GM12878 (cell line): ENCODE measurements at regions not wholly inside any gene's neighbourhood (a gene's known extent, or its start where the extent isn't known, plus 50 kb on each side); places are given as distances from the start of the nearest gene placed in this dataset.

ENCODE experiments used
- ATAC-seq: fragments of 200-7000 bp; cut with Tn5 transposase; 3 replicates; pipeline ENCODE4 v1.9.1; 2020; ENCODE audit warnings: mild to moderate bottlenecking, moderate library complexity
- BruUV-seq: library from RNA; stranded (reverse); fragments of 400-500 nt; replicated peaks from 2 replicates; lab custom pipeline; 2021; lab: Mats Ljungman, UMichigan
- CTCF ChIA-PET: fragments of 300-600 bp; sonication (Branson Sonifier 250); formaldehyde crosslinking; extraction: SDS; loops from one replicate; lab custom pipeline; 2021; ENCODE audit warnings: inconsistent platforms; lab: Yijun Ruan, JAX
- POLR2A ChIA-PET: fragments of 350-600 bp; formaldehyde crosslinking; extraction: SDS; loops from one replicate; lab custom pipeline; 2021; ENCODE audit warnings: inconsistent platforms; lab: Charles Lee
- RAD21 ChIA-PET: fragments of 300-600 bp; sonication (Branson Sonifier 250); formaldehyde crosslinking; loops from one replicate; lab custom pipeline; 2023; ENCODE audit warnings: antibody characterized with exemption; ENCODE audit not compliant: unreplicated experiment; lab: Charles Lee
- SMC1A ChIA-PET: fragments of 300-600 bp; sonication (Branson Sonifier 250); formaldehyde crosslinking; loops from one replicate; lab custom pipeline; 2023; ENCODE audit not compliant: unreplicated experiment, uncharacterized antibody; lab: Charles Lee
- DNase-seq: peaks from one replicate; pipeline ENCODE4 v3.0.0-alpha.2; 2011; ENCODE audit warnings: low read depth, low spot score
- FAIRE-seq: peaks from 3 replicates; lab custom pipeline; 2011; peaks lifted over from hg19 to GRCh38; lab: Jason Lieb, UNC
- H2AFZ ChIP-seq: 2 replicates; pipeline ENCODE4 v1.6.0; 2011; ENCODE audit warnings: low read depth, low read length, control low read depth; ENCODE audit not compliant: control insufficient read depth
- H3K27ac ChIP-seq: 2 replicates; pipeline ENCODE4 v1.5.1; 2011; ENCODE audit warnings: control low read depth; ENCODE audit not compliant: control insufficient read depth, insufficient read depth
- H3K27me3 ChIP-seq, 2 experiments: replicated peaks in 1 of 2; 2 replicates each; pipeline versions ENCODE4 v1.6.0 to v1.6.1; 2011; ENCODE audit warnings: low read length in 1 of 2; ENCODE audit not compliant: control insufficient read depth in 2 of 2, insufficient read depth in 2 of 2
- H3K36me3 ChIP-seq, 2 experiments: 2 replicates each; pipeline ENCODE4 v1.5.1; 2011; ENCODE audit warnings: low read length in 1 of 2; ENCODE audit not compliant: control insufficient read depth in 2 of 2, insufficient read depth in 2 of 2
- H3K4me1 ChIP-seq: 2 replicates; pipeline ENCODE4 v1.6.1; 2011; ENCODE audit warnings: mild to moderate bottlenecking, low read length, moderate library complexity, mixed read lengths; ENCODE audit not compliant: control insufficient read depth, insufficient read depth
- H3K4me2 ChIP-seq: 2 replicates; pipeline ENCODE4 v1.6.0; 2011; ENCODE audit warnings: control low read depth; ENCODE audit not compliant: control insufficient read depth, insufficient read depth
- H3K4me3 ChIP-seq: fragments of 200-600 bp; sonication (generic); 2 replicates; pipeline ENCODE4 v1.5.1; 2016
- H3K79me2 ChIP-seq: 2 replicates; pipeline ENCODE4 v1.6.0; 2011; ENCODE audit warnings: low read length; ENCODE audit not compliant: control insufficient read depth, insufficient read depth
- H3K9ac ChIP-seq: 2 replicates; pipeline ENCODE4 v1.8.0; 2011; ENCODE audit warnings: low read length, control low read depth, mixed read lengths; ENCODE audit not compliant: control insufficient read depth, insufficient read depth
- H3K9me3 ChIP-seq: replicated peaks from 3 replicates; pipeline ENCODE4 v1.5.1; 2011; ENCODE audit warnings: mild to moderate bottlenecking, low read length; ENCODE audit not compliant: control insufficient read depth, insufficient read depth
- H4K20me1 ChIP-seq: 2 replicates; pipeline ENCODE4 v1.6.0; 2011; ENCODE audit not compliant: control insufficient read depth, insufficient read depth
- BCL11A ChIP-seq: IDR thresholded peaks from 2 replicates; pipeline ENCODE4 v1.6.1; 2011; ENCODE audit warnings: low read depth, low read length
- BMI1 ChIP-seq: fragments of 450-650 bp; IDR thresholded peaks from 2 replicates; pipeline ENCODE4 v1.6.1; 2016; ENCODE audit warnings: mild to moderate bottlenecking, moderate library complexity, borderline replicate concordance
- BRCA1 ChIP-seq: IDR thresholded peaks from 2 replicates; pipeline ENCODE4 v1.6.1; 2011; ENCODE audit warnings: low read depth, low read length, improper control_type of control experiment
- CBX3 ChIP-seq: fragments of 200-600 bp; sonication (generic); IDR thresholded peaks from 2 replicates; pipeline ENCODE4 v1.6.1; 2016; ENCODE audit warnings: low read depth, borderline replicate concordance
- CBX5 ChIP-seq: sonication (generic); IDR thresholded peaks from 2 replicates; pipeline ENCODE4 v1.6.1; 2016; ENCODE audit warnings: low read depth, moderate library complexity, mild to moderate bottlenecking, inconsistent platforms
- CREB1 ChIP-seq: IDR thresholded peaks from 2 replicates; pipeline ENCODE4 v1.6.1; 2012; ENCODE audit warnings: low read depth, mild to moderate bottlenecking, inconsistent platforms
- CREM ChIP-seq: IDR thresholded peaks from 2 replicates; pipeline ENCODE4 v1.6.1; 2014; ENCODE audit warnings: antibody characterized with exemption, low read depth
- LARP7 ChIP-seq: fragments of 450-650 bp; IDR thresholded peaks from 2 replicates; pipeline ENCODE4 v1.6.1; 2017; ENCODE audit warnings: mild to moderate bottlenecking
- MEF2A ChIP-seq: IDR thresholded peaks from 2 replicates; pipeline ENCODE4 v1.6.1; 2011; ENCODE audit warnings: low read depth, mild to moderate bottlenecking, low read length, moderate library complexity; ENCODE audit not compliant: insufficient read depth
- MLLT1 ChIP-seq: fragments of 450-650 bp; IDR thresholded peaks from 2 replicates; pipeline ENCODE4 v1.6.1; 2016; ENCODE audit warnings: mild to moderate bottlenecking
- NR2C1 ChIP-seq: fragments of 450-650 bp; IDR thresholded peaks from 2 replicates; pipeline ENCODE4 v1.6.1; 2017; ENCODE audit warnings: antibody characterized with exemption, mild to moderate bottlenecking, moderate library complexity
- POLR2A ChIP-seq: IDR thresholded peaks from 2 replicates; pipeline ENCODE4 v1.6.1; 2011; ENCODE audit warnings: low read depth, mild to moderate bottlenecking, low read length
- SMC3 ChIP-seq: IDR thresholded peaks from 2 replicates; pipeline ENCODE4 v1.6.1; 2011; ENCODE audit warnings: low read length, improper control_type of control experiment, borderline replicate concordance
- TARDBP ChIP-seq: IDR thresholded peaks from 2 replicates; pipeline ENCODE4 v1.6.1; 2016; ENCODE audit warnings: borderline replicate concordance
- TBL1XR1 ChIP-seq: IDR thresholded peaks from 2 replicates; pipeline ENCODE4 v1.6.1; 2012; ENCODE audit warnings: low read depth, low read length, improper control_type of control experiment
- YBX1 ChIP-seq: fragments of 450-650 bp; IDR thresholded peaks from 2 replicates; pipeline ENCODE4 v1.6.1; 2016; ENCODE audit warnings: antibody characterized with exemption
- WGBS: methylation state at CpG from one replicate; pipeline ENCODE4 v1.1.6; 2016; ENCODE audit warnings: low lambda C conversion rate; ENCODE audit not compliant: insufficient replicate concordance, insufficient coverage; ENCODE audit errors: missing lambda C conversion rate; 5-methylcytosine and 5-hydroxymethylcytosine counted together
- in situ Hi-C: fragments of 300-500 bp; cut with MboI; formaldehyde crosslinking; loops from 9 replicates; pipeline ENCODE4 v1.14.3; 2018; ENCODE audit warnings: mixed read lengths
- intact Hi-C: fragments of 100-400 bp; cut with micrococcal nuclease; formaldehyde crosslinking; loops from one replicate; pipeline ENCODE4 v1.14.2; 2022; ENCODE audit not compliant: unreplicated experiment
- TF ChIP-seq, protein P1 (sequence below): fragments of 150-350 bp; IDR thresholded peaks from 2 replicates; pipeline ENCODE4 v1.6.1; 2014; ENCODE audit warnings: mild to moderate bottlenecking, low read depth, low read length
- TF ChIP-seq, protein P2 (sequence below): IDR thresholded peaks from 2 replicates; pipeline ENCODE4 v1.6.1; 2012; ENCODE audit warnings: low read depth, low read length, improper control_type of control experiment
- TF ChIP-seq, protein P3 (sequence below): IDR thresholded peaks from 2 replicates; pipeline ENCODE4 v1.6.1; 2011; ENCODE audit warnings: low read depth, mild to moderate bottlenecking, low read length, moderate library complexity, borderline replicate concordance; ENCODE audit errors: extremely low read depth
- TF ChIP-seq, protein P4 (sequence below): fragments of 450-650 bp; IDR thresholded peaks from 2 replicates; pipeline ENCODE4 v1.6.1; 2018; ENCODE audit warnings: borderline replicate concordance, mild to moderate bottlenecking; ENCODE audit not compliant: partially characterized antibody

DNA sequence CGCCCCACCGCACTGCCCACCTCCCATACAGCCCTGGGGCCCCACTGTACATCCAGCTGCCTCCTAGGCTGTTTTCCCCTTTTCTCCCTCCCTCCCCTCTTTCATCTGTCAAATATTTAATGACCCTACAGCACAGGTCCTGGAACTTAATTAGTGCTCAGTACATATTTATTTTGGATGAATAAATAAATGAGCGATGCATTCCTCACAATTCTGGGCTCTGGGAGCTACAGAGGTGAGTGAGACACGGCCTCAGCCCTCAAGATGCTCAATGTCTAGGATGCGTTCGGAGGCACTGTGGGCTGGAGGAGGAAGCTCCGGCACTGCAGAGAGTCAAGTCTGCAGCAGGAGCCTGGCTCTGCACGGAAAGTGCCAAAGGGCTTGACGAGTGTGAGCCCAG is 175.0 kb downstream of the FAM43A start (continued):
- TF ChIP-seq, protein P1, sequence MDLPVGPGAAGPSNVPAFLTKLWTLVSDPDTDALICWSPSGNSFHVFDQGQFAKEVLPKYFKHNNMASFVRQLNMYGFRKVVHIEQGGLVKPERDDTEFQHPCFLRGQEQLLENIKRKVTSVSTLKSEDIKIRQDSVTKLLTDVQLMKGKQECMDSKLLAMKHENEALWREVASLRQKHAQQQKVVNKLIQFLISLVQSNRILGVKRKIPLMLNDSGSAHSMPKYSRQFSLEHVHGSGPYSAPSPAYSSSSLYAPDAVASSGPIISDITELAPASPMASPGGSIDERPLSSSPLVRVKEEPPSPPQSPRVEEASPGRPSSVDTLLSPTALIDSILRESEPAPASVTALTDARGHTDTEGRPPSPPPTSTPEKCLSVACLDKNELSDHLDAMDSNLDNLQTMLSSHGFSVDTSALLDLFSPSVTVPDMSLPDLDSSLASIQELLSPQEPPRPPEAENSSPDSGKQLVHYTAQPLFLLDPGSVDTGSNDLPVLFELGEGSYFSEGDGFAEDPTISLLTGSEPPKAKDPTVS = no peak

GRCh38 chr3:194861375-194861774 is 175.7 kb downstream of the FAM43A start:
- intact Hi-C loops (no loop called here), in situ Hi-C loops (no loop called here)
- SMC1A ChIA-PET = interaction anchor here (1.2 kb wide), 1 partner anchor 17 kb away, joined by 3 read pairs; no protein-coding TSS in a partner anchor
- Histone ChIP-seq H3K27me3 (peaks cover 0 to 4% of the 10 kb centered on the region in 2 experiments; a peak in 2 of 4 replicates), H3K4me1 (peaks cover 3% of the 10 kb centered on the region; the same call in 1 of the 2 replicates), H2AFZ (no peak overlapping the region), H3K9ac (no peak overlapping the region), H3K79me2 (no peaks in the 10 kb centered on the region), H3K4me2 (no peak overlapping the region), H3K4me3 (no peak overlapping the region), H4K20me1 (no peaks in the 10 kb centered on the region), H3K27ac (no peak overlapping the region), H3K9me3 (no peaks in the 10 kb centered on the region), H3K36me3 (no peaks in the 10 kb centered on the region)
- POLR2A ChIA-PET = interaction anchor here (0.7 kb wide), 1 partner anchor 868 kb away, joined by 3 read pairs; no protein-coding TSS in a partner anchor
- 61% methylated on average over 4 of the region's 4 CpGs for WGBS
- CTCF ChIA-PET = interaction anchor here (1.4 kb wide), 1 partner anchor 9 kb away, joined by 3 read pairs; no protein-coding TSS in a partner anchor
- DNase-seq (no peak), FAIRE-seq (no peak), ATAC-seq (no peak)
- BruUV-seq = no TSS peak
- RAD21 ChIA-PET = no interaction called here
- TF ChIP-seq SMC3 (no peak), BMI1 (no peak), BCL11A (no peak), MEF2A (no peak), CREM (no peak), CBX5 (no peak), BRCA1 (no peak), YBX1 (no peak), CBX3 (no peak), TBL1XR1 (no peak), CREB1 (no peak), TARDBP (no peak), LARP7 (no peak), MLLT1 (no peak), POLR2A (no peak), NR2C1 (no peak)
- TF ChIP-seq, protein P2, sequence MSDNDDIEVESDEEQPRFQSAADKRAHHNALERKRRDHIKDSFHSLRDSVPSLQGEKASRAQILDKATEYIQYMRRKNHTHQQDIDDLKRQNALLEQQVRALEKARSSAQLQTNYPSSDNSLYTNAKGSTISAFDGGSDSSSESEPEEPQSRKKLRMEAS = no peak
- TF ChIP-seq, protein P3, sequence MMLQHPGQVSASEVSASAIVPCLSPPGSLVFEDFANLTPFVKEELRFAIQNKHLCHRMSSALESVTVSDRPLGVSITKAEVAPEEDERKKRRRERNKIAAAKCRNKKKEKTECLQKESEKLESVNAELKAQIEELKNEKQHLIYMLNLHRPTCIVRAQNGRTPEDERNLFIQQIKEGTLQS = no peak
- TF ChIP-seq, protein P4, sequence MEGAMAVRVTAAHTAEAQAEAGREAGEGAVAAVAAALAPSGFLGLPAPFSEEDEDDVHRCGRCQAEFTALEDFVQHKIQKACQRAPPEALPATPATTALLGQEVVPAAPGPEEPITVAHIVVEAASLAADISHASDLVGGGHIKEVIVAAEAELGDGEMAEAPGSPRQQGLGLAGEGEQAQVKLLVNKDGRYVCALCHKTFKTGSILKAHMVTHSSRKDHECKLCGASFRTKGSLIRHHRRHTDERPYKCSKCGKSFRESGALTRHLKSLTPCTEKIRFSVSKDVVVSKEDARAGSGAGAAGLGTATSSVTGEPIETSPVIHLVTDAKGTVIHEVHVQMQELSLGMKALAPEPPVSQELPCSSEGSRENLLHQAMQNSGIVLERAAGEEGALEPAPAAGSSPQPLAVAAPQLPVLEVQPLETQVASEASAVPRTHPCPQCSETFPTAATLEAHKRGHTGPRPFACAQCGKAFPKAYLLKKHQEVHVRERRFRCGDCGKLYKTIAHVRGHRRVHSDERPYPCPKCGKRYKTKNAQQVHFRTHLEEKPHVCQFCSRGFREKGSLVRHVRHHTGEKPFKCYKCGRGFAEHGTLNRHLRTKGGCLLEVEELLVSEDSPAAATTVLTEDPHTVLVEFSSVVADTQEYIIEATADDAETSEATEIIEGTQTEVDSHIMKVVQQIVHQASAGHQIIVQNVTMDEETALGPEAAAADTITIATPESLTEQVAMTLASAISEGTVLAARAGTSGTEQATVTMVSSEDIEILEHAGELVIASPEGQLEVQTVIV = no peak
